Body of pancreas (tissue), 4 donors: ENCODE measurements at regions not wholly inside any gene's neighbourhood (a gene's known extent, or its start where the extent isn't known, plus 50 kb on each side); places are given as distances from the start of the nearest gene placed in this dataset.

Experiments used
- ATAC-seq: fragments of 150-250 bp; one replicate; pipeline ENCODE4 v1.9.1; 2016
- DNase-seq, 4 donors: peaks; one replicate each; pipeline ENCODE4 v3.0.0-alpha.2; 2019
- H3K27ac ChIP-seq, 4 donors: fragments of 200-600 bp; sonication (generic); 1 replicate in 3 of 4; 2 replicates in 1 of 4; pipeline versions ENCODE4 v1.5.1 to v1.6.1; 2016 to 2019; ENCODE audit warnings: mild to moderate bottlenecking in 1 of 4, mixed read lengths in 1 of 4, moderate library complexity in 1 of 4
- H3K27me3 ChIP-seq, 2 donors: fragments of 200-600 bp; sonication (generic); one replicate each; pipeline ENCODE4 v1.6.0; 2016; ENCODE audit warnings: mild to moderate bottlenecking in 1 of 2
- H3K36me3 ChIP-seq, 2 donors: fragments of 200-600 bp; sonication (generic); replicated peaks in 1 of 2; 2 replicates each; pipeline ENCODE4 v1.5.1; 2016; ENCODE audit warnings: low read depth in 2 of 2; ENCODE audit not compliant: insufficient read depth in 1 of 2
- H3K4me1 ChIP-seq: fragments of 200-600 bp; sonication (generic); one replicate; pipeline ENCODE4 v1.6.0; 2016
- H3K4me3 ChIP-seq, 2 donors: fragments of 200-600 bp; sonication (generic); 1 replicate in 1 of 2; 2 replicates in 1 of 2; pipeline ENCODE4 v1.5.1; 2016 to 2019
- H3K9me3 ChIP-seq, 3 donors: fragments of 200-600 bp; sonication (generic); 1 replicate in 2 of 3; 2 replicates in 1 of 3; pipeline ENCODE4 v1.5.1; 2016
- CTCF ChIP-seq, 7 experiments: fragments of 450-650 bp in 4 of 7; fragments of 200-600 bp in 3 of 7; sonication (generic) in 3 of 7; IDR thresholded peaks; one replicate each; pipeline ENCODE4 v1.5.1; 2016 to 2019; ENCODE audit warnings: antibody characterized with exemption in 7 of 7
- POLR2A ChIP-seq, 3 donors: fragments of 450-650 bp; IDR thresholded peaks; one replicate each; pipeline ENCODE4 v1.6.1; 2016; ENCODE audit warnings: antibody characterized with exemption in 3 of 3, mild to moderate bottlenecking in 2 of 3
- WGBS, 2 donors: methylation state at CpG; one replicate each; pipeline ENCODE4 v1.1.5; 2017; 5-methylcytosine and 5-hydroxymethylcytosine counted together
- intact Hi-C: fragments of 100-400 bp; cut with DNase I; formaldehyde crosslinking; loops from one replicate; pipeline ENCODE4 v1.15.1; 2023

GRCh38 chr18:10295751-10296150, 158.7 kb upstream of the APCDD1 start:
- Histone ChIP-seq H3K9me3 (no peaks in the 10 kb centered on the region), H3K4me1 (no peaks in the 10 kb centered on the region), H3K4me3 (no peak overlapping the region), H3K27me3 (no peaks in the 10 kb centered on the region), H3K36me3 (no peaks in the 10 kb centered on the region), H3K27ac (no peak overlapping the region)
- 60 to 71% methylated on average over 2 of the region's 2 CpGs for WGBS, 2 donors
- intact Hi-C loops = no loop called here
- ATAC-seq (no peak), DNase-seq (no peak)
- no peak for TF ChIP-seq CTCF (IDR thresholded peaks at IDR 0.05)

- H3K4me3 ChIP-seq = no peak overlapping the region
- WGBS, 2 donors = 94% methylated on average over 11 to 12 of the region's 12 CpGs
- H3K27ac ChIP-seq = no peak overlapping the region
- no peaks in the 10 kb centered on the region for H3K27me3 ChIP-seq
- H3K36me3 ChIP-seq = no peaks in the 10 kb centered on the region
- H3K4me1 ChIP-seq = no peaks in the 10 kb centered on the region
- intact Hi-C loops = no loop called here
- no peak for DNase-seq
- no peaks in the 10 kb centered on the region for H3K9me3 ChIP-seq
- ATAC-seq = no peak
- TF ChIP-seq POLR2A (IDR thresholded peaks at IDR 0.05) (no peak), CTCF (IDR thresholded peaks at IDR 0.05) (no peak)
These were observed 157.9 kb upstream of the APCDD1 start for GRCh38 chr18:10296491-10296890.

- intact Hi-C loops = no loop called here
- H3K9me3 ChIP-seq = no peaks in the 10 kb centered on the region
- TF ChIP-seq CTCF (IDR thresholded peaks at IDR 0.05) = no peak
- no peak for TF ChIP-seq POLR2A (IDR thresholded peaks at IDR 0.05)
- H3K27ac ChIP-seq = no peak overlapping the region
- 82 to 96% methylated on average over 7 to 9 of the region's 9 CpGs for WGBS, 2 donors
- ATAC-seq (no peak), DNase-seq (no peak)
- no peaks in the 10 kb centered on the region for H3K4me1 ChIP-seq
- H3K36me3 ChIP-seq = no peaks in the 10 kb centered on the region
- no peak overlapping the region for H3K4me3 ChIP-seq
- no peaks in the 10 kb centered on the region for H3K27me3 ChIP-seq
These were observed 157.3 kb upstream of the APCDD1 start for GRCh38 chr18:10297086-10297485.

GRCh38 chr18:10298346-10298745, 156.1 kb upstream of the APCDD1 start:
- intact Hi-C loops = no loop called here
- ATAC-seq = no peak
- WGBS, 2 donors = 86 to 95% methylated on average over 8 of the region's 8 CpGs
- H3K4me3 ChIP-seq = no peak overlapping the region
- TF ChIP-seq POLR2A (IDR thresholded peaks at IDR 0.05) = no peak
- no peak for TF ChIP-seq CTCF (IDR thresholded peaks at IDR 0.05)
- no peaks in the 10 kb centered on the region for H3K9me3 ChIP-seq
- no peak overlapping the region for H3K27ac ChIP-seq
- H3K4me1 ChIP-seq = no peaks in the 10 kb centered on the region
- H3K36me3 ChIP-seq = no peaks in the 10 kb centered on the region
- no peaks in the 10 kb centered on the region for H3K27me3 ChIP-seq
- DNase-seq = no peak

GRCh38 chr18:10299643-10300042, 154.8 kb upstream of the APCDD1 start:
- Histone ChIP-seq H3K27ac (no peak overlapping the region), H3K4me3 (no peak overlapping the region), H3K4me1 (no peaks in the 10 kb centered on the region), H3K36me3 (no peaks in the 10 kb centered on the region), H3K9me3 (no peaks in the 10 kb centered on the region), H3K27me3 (no peaks in the 10 kb centered on the region)
- intact Hi-C loops = no loop called here
- DNase-seq = no peak
- 50 to 85% methylated on average over 6 of the region's 6 CpGs for WGBS, 2 donors
- ATAC-seq = no peak
- TF ChIP-seq POLR2A (IDR thresholded peaks at IDR 0.05) (no peak), CTCF (IDR thresholded peaks at IDR 0.05) (no peak)
